Endodermal cell (in vitro differentiated cells): ENCODE measurements at regions not wholly inside any gene's neighbourhood (a gene's known extent, or its start where the extent isn't known, plus 50 kb on each side); places are given as distances from the start of the nearest gene placed in this dataset.
A peak's percentile ranks its signal among the peaks of the same experiment; 100 is the strongest.

ENCODE experiments used
- DNase-seq: peaks from one replicate; pipeline ENCODE4 v3.0.0-alpha.2; 2017
- H3K27ac ChIP-seq: 2 replicates; pipeline ENCODE4 v1.5.1; 2013; ENCODE audit warnings: mild to moderate bottlenecking, low read depth, low read length, moderate library complexity
- H3K27me3 ChIP-seq: 2 replicates; pipeline ENCODE4 v1.6.1; 2013; ENCODE audit warnings: mild to moderate bottlenecking, low read length, moderate library complexity; ENCODE audit not compliant: insufficient read depth, control insufficient read depth, poor library complexity, severe bottlenecking
- H3K36me3 ChIP-seq: 2 replicates; pipeline ENCODE4 v1.7.0; 2013; ENCODE audit warnings: mild to moderate bottlenecking, low read length, moderate library complexity; ENCODE audit not compliant: control insufficient read depth, insufficient read depth
- H3K4me1 ChIP-seq: one replicate; pipeline ENCODE4 v1.7.0; 2013; ENCODE audit warnings: low read length; ENCODE audit not compliant: control insufficient read depth, insufficient read depth
- H3K4me3 ChIP-seq: 2 replicates; pipeline ENCODE4 v1.5.1; 2013; ENCODE audit warnings: mild to moderate bottlenecking, low read length, moderate library complexity
- H3K9ac ChIP-seq: 2 replicates; pipeline ENCODE4 v1.6.1; 2013; ENCODE audit warnings: mild to moderate bottlenecking, low read length, moderate library complexity; ENCODE audit not compliant: poor library complexity, severe bottlenecking; ENCODE audit errors: extremely low read depth
- H3K9me3 ChIP-seq: 2 replicates; pipeline ENCODE4 v1.6.1; 2013; ENCODE audit warnings: mild to moderate bottlenecking, low read length, moderate library complexity; ENCODE audit not compliant: control insufficient read depth
- H3K27ac Mint-ChIP-seq: 2 replicates; pipeline ENCODE4 v1.8.0; 2020; ENCODE audit warnings: mixed read lengths
- H3K27me3 Mint-ChIP-seq: 2 replicates; pipeline ENCODE4 v1.8.0; 2021; ENCODE audit warnings: mild to moderate bottlenecking, mixed read lengths; ENCODE audit not compliant: insufficient read depth
- H3K36me3 Mint-ChIP-seq: 2 replicates; pipeline ENCODE4 v1.8.0; 2020; ENCODE audit warnings: low read depth, mixed read lengths
- H3K4me1 Mint-ChIP-seq: 2 replicates; pipeline ENCODE4 v1.8.0; 2020; ENCODE audit warnings: mixed read lengths
- H3K4me3 Mint-ChIP-seq: 2 replicates; pipeline ENCODE4 v1.8.0; 2020; ENCODE audit warnings: mild to moderate bottlenecking, moderate library complexity, mixed read lengths
- H3K9me3 Mint-ChIP-seq: 2 replicates; pipeline ENCODE4 v1.8.0; 2020; ENCODE audit warnings: mild to moderate bottlenecking, mixed read lengths
- CTCF ChIP-seq: fragments of 200-600 bp; sonication (generic); conservative IDR thresholded peaks from 2 replicates; pipeline ENCODE4 v1.5.0; 2021; ENCODE audit warnings: antibody characterized with exemption, mild to moderate bottlenecking
- WGBS, 2 experiments: methylation state at CpG; one replicate each; pipeline versions ENCODE4 v1.1.5 to v1.1.7; 2013; ENCODE audit warnings: missing lambda C conversion rate in 2 of 2, mixed read lengths in 1 of 2; ENCODE audit not compliant: insufficient coverage in 1 of 2, insufficient read length in 1 of 2; 5-methylcytosine and 5-hydroxymethylcytosine counted together

- no peak for DNase-seq
- Histone ChIP-seq H3K9ac (no peak overlapping the region), H3K27me3 (no peaks in the 10 kb centered on the region), H3K27ac (no peak overlapping the region), H3K4me1 (no peaks in the 10 kb centered on the region), H3K4me3 (no peak overlapping the region), H3K36me3 (no peaks in the 10 kb centered on the region), H3K9me3 (no peaks in the 10 kb centered on the region)
- peak overlapping the region; percentile 79 for H3K27ac Mint-ChIP-seq
- H3K27me3 Mint-ChIP-seq, result peaks cover 4% of the 10 kb centered on the region
- WGBS, 2 experiments, result 96 to 100% methylated on average over 2 of the region's 2 CpGs
- no peak overlapping the region for H3K4me3 Mint-ChIP-seq
- peaks cover 16% of the 10 kb centered on the region for H3K9me3 Mint-ChIP-seq
- peaks cover 19% of the 10 kb centered on the region for H3K4me1 Mint-ChIP-seq
- no peaks in the 10 kb centered on the region for H3K36me3 Mint-ChIP-seq
- no peak for TF ChIP-seq CTCF
Observed at GRCh38 chr2:237198164-237198855, 112.6 kb downstream of the COPS8 start.

GRCh38 chr2:237199082-237199481 lies 113.4 kb downstream of the COPS8 start:
- no peaks in the 10 kb centered on the region for H3K4me1 ChIP-seq
- peaks cover 24% of the 10 kb centered on the region for H3K4me1 Mint-ChIP-seq
- 45% methylated on average over 1 of the region's 1 CpG; no CpG with 5 or more reads in 1 of the 2 experiments for WGBS, 2 experiments
- peak overlapping the region; percentile 79 for H3K27ac Mint-ChIP-seq
- no peak overlapping the region for H3K27ac ChIP-seq
- no peak for DNase-seq
- H3K9ac ChIP-seq, result no peak overlapping the region
- no peaks in the 10 kb centered on the region for H3K36me3 Mint-ChIP-seq
- no peaks in the 10 kb centered on the region for H3K27me3 ChIP-seq
- no peaks in the 10 kb centered on the region for H3K9me3 ChIP-seq
- H3K36me3 ChIP-seq, result no peaks in the 10 kb centered on the region
- no peak overlapping the region for H3K4me3 ChIP-seq
- peaks cover 16% of the 10 kb centered on the region for H3K9me3 Mint-ChIP-seq
- no peak overlapping the region for H3K4me3 Mint-ChIP-seq
- TF ChIP-seq CTCF, result no peak
- peaks cover 2% of the 10 kb centered on the region for H3K27me3 Mint-ChIP-seq

GRCh38 chr2:237199577-237199976 lies 113.9 kb downstream of the COPS8 start:
- Histone ChIP-seq H3K9ac (no peak overlapping the region), H3K27ac (no peak overlapping the region)

More at GRCh38 chr2:237199577-237199976, 113.9 kb downstream of the COPS8 start:
- Mint-ChIP-seq H3K4me3 (no peak overlapping the region), H3K36me3 (no peaks in the 10 kb centered on the region), H3K27me3 (peaks cover 2% of the 10 kb centered on the region), H3K9me3 (peaks cover 16% of the 10 kb centered on the region), H3K4me1 (peaks cover 24% of the 10 kb centered on the region), H3K27ac (peak overlapping the region; percentile 79)
- WGBS, 2 experiments, result 87 to 100% methylated on average over 1 to 2 of the region's 2 CpGs
- H3K27me3 ChIP-seq, result no peaks in the 10 kb centered on the region
- peak; percentile 69 for DNase-seq
- no peak overlapping the region for H3K4me3 ChIP-seq
- H3K36me3 ChIP-seq, result no peaks in the 10 kb centered on the region
- TF ChIP-seq CTCF, result no peak
- no peaks in the 10 kb centered on the region for H3K4me1 ChIP-seq
- no peaks in the 10 kb centered on the region for H3K9me3 ChIP-seq
